HG03565 (cell line): ENCODE measurements at regions not wholly inside any gene's neighbourhood (a gene's known extent, or its start where the extent isn't known, plus 50 kb on each side); places are given as distances from the start of the nearest gene placed in this dataset.
"Not testable (repeated sequence)": the region's sequence is repeated elsewhere in the genome, so short reads cannot be mapped to it uniquely, and the experiment has no call there.

Source experiments
- ATAC-seq: cut with Tn5 transposase; IDR thresholded peaks from one replicate; pipeline ENCODE4 v1.9.1; 2021; ENCODE audit warnings: mild to moderate bottlenecking, moderate library complexity; ENCODE audit not compliant: unreplicated experiment

- no peak for ATAC-seq
Observed at GRCh38 chr13:90329641-90330040, 1017.8 kb upstream of the MIR17HG start.

GRCh38 chr13:90331974-90332373, 1015.5 kb upstream of the MIR17HG start:
- no peak for ATAC-seq

- no peak for ATAC-seq
Observed at GRCh38 chr13:90336507-90336906, 1011.0 kb upstream of the MIR17HG start.

GRCh38 chr13:90341348-90341747, 1006.1 kb upstream of the MIR17HG start:
- not testable (repeated sequence) for ATAC-seq

GRCh38 chr13:90348477-90349136, 998.9 kb upstream of the MIR17HG start:
- ATAC-seq: not testable (repeated sequence)

GRCh38 chr13:90352763-90353162, 994.7 kb upstream of the MIR17HG start:
- no peak for ATAC-seq

- ATAC-seq: no peak
Observed at GRCh38 chr13:90355162-90355751, 992.2 kb upstream of the MIR17HG start.

GRCh38 chr13:90360785-90361184, 986.7 kb upstream of the MIR17HG start:
- ATAC-seq: no peak

GRCh38 chr13:90362707-90363106, 984.8 kb upstream of the MIR17HG start:
- no peak for ATAC-seq

- ATAC-seq: no peak
Observed at GRCh38 chr13:90365130-90365529, 982.4 kb upstream of the MIR17HG start.

GRCh38 chr13:90374168-90374567, 973.3 kb upstream of the MIR17HG start:
- ATAC-seq: no peak

- ATAC-seq: no peak
Observed at GRCh38 chr13:90375851-90376250, 971.6 kb upstream of the MIR17HG start.

- no peak for ATAC-seq
Observed at GRCh38 chr13:90382425-90382824, 965.1 kb upstream of the MIR17HG start.

- no peak for ATAC-seq
Observed at GRCh38 chr13:90385781-90386489, 961.6 kb upstream of the MIR17HG start.

GRCh38 chr13:90388887-90389452, 958.5 kb upstream of the MIR17HG start:
- no peak for ATAC-seq

GRCh38 chr13:90389537-90389936, 958.0 kb upstream of the MIR17HG start:
- no peak for ATAC-seq

- no peak for ATAC-seq
Observed at GRCh38 chr13:90393408-90393807, 954.1 kb upstream of the MIR17HG start.

- no peak for ATAC-seq
Observed at GRCh38 chr13:90395348-90395747, 952.1 kb upstream of the MIR17HG start.

GRCh38 chr13:90395846-90396245, 951.6 kb upstream of the MIR17HG start:
- ATAC-seq: no peak

- ATAC-seq: no peak
Observed at GRCh38 chr13:90396266-90396665, 951.2 kb upstream of the MIR17HG start.

GRCh38 chr13:90397503-90397902, 950.0 kb upstream of the MIR17HG start:
- ATAC-seq: no peak

GRCh38 chr13:90400372-90400771, 947.1 kb upstream of the MIR17HG start:
- ATAC-seq: no peak
